Heart right ventricle (tissue), 16 donors: ENCODE measurements at regions not wholly inside any gene's neighbourhood (a gene's known extent, or its start where the extent isn't known, plus 50 kb on each side); places are given as distances from the start of the nearest gene placed in this dataset.

Experiments used
- ATAC-seq, 8 donors: fragments of 200-7000 bp; cut with Tn5 transposase; one replicate each; pipeline ENCODE4 v1.9.1; 2020; ENCODE audit warnings: mild to moderate bottlenecking in 8 of 8, moderate library complexity in 8 of 8, moderate number of reproducible peaks in 1 of 8
- DNase-seq, 2 donors: peaks; one replicate each; pipeline ENCODE4 v3.0.0-alpha.2; 2020
- H3K27ac ChIP-seq, 10 donors: fragments of 200-600 bp; sonication (generic) in 2 of 10; one replicate each; pipeline versions ENCODE4 v1.5.0 to v1.8.0; 2020 to 2022; ENCODE audit warnings: mild to moderate bottlenecking in 3 of 10
- H3K27me3 ChIP-seq, 7 donors: fragments of 200-600 bp; one replicate each; pipeline ENCODE4 v1.8.0; 2021 to 2022; ENCODE audit warnings: mild to moderate bottlenecking in 2 of 7
- H3K36me3 ChIP-seq, 9 donors: fragments of 200-600 bp; sonication (generic) in 1 of 9; one replicate each; pipeline versions ENCODE4 v1.5.0 to v1.8.0; 2020 to 2022; ENCODE audit warnings: mild to moderate bottlenecking in 2 of 9
- H3K4me1 ChIP-seq, 9 donors: fragments of 200-600 bp; sonication (generic) in 1 of 9; one replicate each; pipeline versions ENCODE4 v1.5.0 to v1.8.0; 2020 to 2022; ENCODE audit warnings: mild to moderate bottlenecking in 4 of 9
- H3K4me3 ChIP-seq, 10 donors: fragments of 200-600 bp; sonication (generic) in 2 of 10; one replicate each; pipeline versions ENCODE4 v1.5.0 to v1.8.0; 2020 to 2022; ENCODE audit warnings: mild to moderate bottlenecking in 7 of 10, moderate library complexity in 2 of 10
- H3K9me3 ChIP-seq, 11 donors: fragments of 200-600 bp in 10 of 11; sonication (generic) in 2 of 11; one replicate each; pipeline versions ENCODE4 v1.5.0 to v1.8.0; 2013 to 2022; ENCODE audit warnings: mild to moderate bottlenecking in 2 of 11, control low read depth in 1 of 11, moderate library complexity in 1 of 11
- WGBS, 2 donors: extraction: QIAGEN DNeasy Blood & Tissue Kit; methylation state at CpG; one replicate each; pipeline ENCODE4 v1.1.7; 2013; ENCODE audit warnings: inconsistent platforms in 1 of 2; 5-methylcytosine and 5-hydroxymethylcytosine counted together
- intact Hi-C, 10 donors: fragments of 100-400 bp; cut with DNase I; formaldehyde crosslinking; loops; one replicate each; pipeline versions ENCODE4 v1.11.1 to v1.14.2; 2022
- TF ChIP-seq, protein P1 (sequence below), 9 donors: fragments of 200-600 bp; sonication (generic) in 2 of 9; IDR thresholded peaks; one replicate each; pipeline versions ENCODE4 v1.5.0 to v1.8.0; 2021 to 2022; ENCODE audit warnings: antibody characterized with exemption in 9 of 9, mild to moderate bottlenecking in 5 of 9, moderate library complexity in 1 of 9
- donor health status: Arrhythmogenic right ventricular cardiomyopathy.
- donor health status: ischemic (EF 13 %, LVEDD 7.1; RV severe dilation, severe dysfunction).
- donor health status: healthy with polysubstance abuse.
- donor health status: DM: no; HTN: yes; CAD: no.
- donor health status: DM: no; HTN: no; CAD: no.
- donor health status: ischemic (EF 25% LVEDD 6.9; RV normal size, moderate dysfunction).
- donor health status: ischemic (EF 25% LVEDD 5.7; RV mildly dilated, moderate dysfunction).
- donor health status: healthy.
- donor health status: DM: yes; HTN: yes; CAD: no.
- donor health status: Ischemic cardiomyopathy.
- donor health status: ischemic (EF 35%, LVEDD 5.7; RV mildly dilated, moderate dysfunction).
- donor health status: nonischemic (EF 11% LVEDD 7.7; RV severe dilation, severe dysfunction).
- donor health status: DM: yes; HTN: yes; CAD: no.
- donor health status: PGD.
- donor health status: ischemic (EF 29% LVEDD 5.4; RV normal size, mild dysfunction).
- donor health status: nonischemic (EF 23%, LVEDD 6.1; RV moderate dilation, normal function).

DNA sequence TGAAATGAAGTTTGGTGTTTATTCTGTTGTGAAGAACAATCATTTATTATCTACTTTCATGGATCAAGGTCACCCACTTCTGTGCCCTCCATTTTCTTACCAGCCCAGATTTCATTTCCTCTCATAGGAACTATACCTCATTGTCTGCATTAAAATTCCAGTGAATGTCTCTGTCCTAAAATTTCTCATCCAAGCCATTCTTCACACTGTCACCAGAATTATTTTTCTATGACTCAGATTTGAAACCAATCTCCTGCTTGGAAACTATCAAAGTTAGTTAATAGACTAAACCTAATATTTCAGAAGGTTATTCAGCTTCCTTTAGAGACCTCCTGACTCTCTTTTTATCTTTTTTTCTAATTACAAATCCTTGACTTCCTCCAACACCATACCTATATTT, 364.1 kb upstream of the CBLB start:
- TF ChIP-seq, protein P1, sequence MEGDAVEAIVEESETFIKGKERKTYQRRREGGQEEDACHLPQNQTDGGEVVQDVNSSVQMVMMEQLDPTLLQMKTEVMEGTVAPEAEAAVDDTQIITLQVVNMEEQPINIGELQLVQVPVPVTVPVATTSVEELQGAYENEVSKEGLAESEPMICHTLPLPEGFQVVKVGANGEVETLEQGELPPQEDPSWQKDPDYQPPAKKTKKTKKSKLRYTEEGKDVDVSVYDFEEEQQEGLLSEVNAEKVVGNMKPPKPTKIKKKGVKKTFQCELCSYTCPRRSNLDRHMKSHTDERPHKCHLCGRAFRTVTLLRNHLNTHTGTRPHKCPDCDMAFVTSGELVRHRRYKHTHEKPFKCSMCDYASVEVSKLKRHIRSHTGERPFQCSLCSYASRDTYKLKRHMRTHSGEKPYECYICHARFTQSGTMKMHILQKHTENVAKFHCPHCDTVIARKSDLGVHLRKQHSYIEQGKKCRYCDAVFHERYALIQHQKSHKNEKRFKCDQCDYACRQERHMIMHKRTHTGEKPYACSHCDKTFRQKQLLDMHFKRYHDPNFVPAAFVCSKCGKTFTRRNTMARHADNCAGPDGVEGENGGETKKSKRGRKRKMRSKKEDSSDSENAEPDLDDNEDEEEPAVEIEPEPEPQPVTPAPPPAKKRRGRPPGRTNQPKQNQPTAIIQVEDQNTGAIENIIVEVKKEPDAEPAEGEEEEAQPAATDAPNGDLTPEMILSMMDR (IDR thresholded peaks at IDR 0.05), result no peak
- H3K27me3 ChIP-seq, result no peaks in the 10 kb centered on the region
- intact Hi-C loops, result no loop called here
- no peak overlapping the region for H3K27ac ChIP-seq
- no peak overlapping the region for H3K4me3 ChIP-seq
- no peaks in the 10 kb centered on the region for H3K4me1 ChIP-seq
- H3K36me3 ChIP-seq, result no peaks in the 10 kb centered on the region
- H3K9me3 ChIP-seq, result peaks cover 0 to 7% (median 0%) of the 10 kb centered on the region in 11 donors
- ATAC-seq (no peak), DNase-seq (no peak)

- ATAC-seq (no peak), DNase-seq (no peak)
- H3K27me3 ChIP-seq, result no peaks in the 10 kb centered on the region
- H3K4me3 ChIP-seq, result no peak overlapping the region
- TF ChIP-seq, protein P1 (IDR thresholded peaks at IDR 0.05), result no peak
- peaks cover 0 to 7% (median 0%) of the 10 kb centered on the region in 11 donors for H3K9me3 ChIP-seq
- intact Hi-C loops, result no loop called here
- H3K27ac ChIP-seq, result no peak overlapping the region
- no peaks in the 10 kb centered on the region for H3K36me3 ChIP-seq
- WGBS, 2 donors, result 98% methylated on average over 2 of the region's 2 CpGs
- H3K4me1 ChIP-seq, result no peaks in the 10 kb centered on the region
These were observed 370.4 kb upstream of the CBLB start for GRCh38 chr3:106239195-106239697.

DNA sequence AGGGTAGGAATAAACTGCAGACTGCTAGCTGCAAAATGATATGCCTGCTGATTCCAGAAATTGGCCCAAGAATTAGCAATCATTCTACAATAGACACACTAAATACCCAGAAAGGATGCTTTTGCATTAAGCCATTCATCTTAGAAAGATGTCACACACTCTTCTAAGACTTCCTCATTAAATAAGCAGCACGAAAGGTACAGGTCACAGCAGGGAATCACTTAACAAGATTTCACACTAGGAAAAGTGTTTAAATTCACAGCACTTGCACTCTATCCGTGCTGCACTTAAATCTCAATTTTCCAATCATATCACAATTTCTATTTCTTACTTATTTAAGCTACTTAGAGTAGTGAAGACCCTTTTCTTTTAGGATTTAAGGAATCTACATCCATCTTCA, 372.8 kb upstream of the CBLB start:
- DNase-seq (no peak), ATAC-seq (no peak)
- Histone ChIP-seq H3K4me3 (no peak overlapping the region), H3K4me1 (no peaks in the 10 kb centered on the region), H3K36me3 (no peaks in the 10 kb centered on the region), H3K27me3 (no peaks in the 10 kb centered on the region), H3K9me3 (peaks cover 0 to 7% (median 0%) of the 10 kb centered on the region in 11 donors), H3K27ac (no peak overlapping the region)
- 63 to 70% methylated on average over 2 of the region's 2 CpGs for WGBS, 2 donors
- TF ChIP-seq, protein P1 (IDR thresholded peaks at IDR 0.05), result no peak
- intact Hi-C loops, result no loop called here

- ATAC-seq, result no peak
- Histone ChIP-seq H3K4me1 (no peaks in the 10 kb centered on the region), H3K9me3 (peaks cover 0 to 7% (median 0%) of the 10 kb centered on the region in 11 donors), H3K27ac (no peak overlapping the region), H3K27me3 (no peaks in the 10 kb centered on the region), H3K36me3 (no peaks in the 10 kb centered on the region), H3K4me3 (no peak overlapping the region)
- intact Hi-C loops, result no loop called here
- DNase-seq, result no peak
- TF ChIP-seq, protein P1 (IDR thresholded peaks at IDR 0.05), result no peak
- WGBS, 2 donors, result 88 to 92% methylated on average over 3 of the region's 3 CpGs
These were observed 374.0 kb upstream of the CBLB start for GRCh38 chr3:106242781-106243180.
